ENCODE measurements at regions not wholly inside any gene's neighbourhood (a gene's known extent, or its start where the extent isn't known, plus 50 kb on each side); places are given as distances from the start of the nearest gene placed in this dataset.
A peak's percentile ranks its signal among the peaks of the same experiment; 100 is the strongest.

DNA sequence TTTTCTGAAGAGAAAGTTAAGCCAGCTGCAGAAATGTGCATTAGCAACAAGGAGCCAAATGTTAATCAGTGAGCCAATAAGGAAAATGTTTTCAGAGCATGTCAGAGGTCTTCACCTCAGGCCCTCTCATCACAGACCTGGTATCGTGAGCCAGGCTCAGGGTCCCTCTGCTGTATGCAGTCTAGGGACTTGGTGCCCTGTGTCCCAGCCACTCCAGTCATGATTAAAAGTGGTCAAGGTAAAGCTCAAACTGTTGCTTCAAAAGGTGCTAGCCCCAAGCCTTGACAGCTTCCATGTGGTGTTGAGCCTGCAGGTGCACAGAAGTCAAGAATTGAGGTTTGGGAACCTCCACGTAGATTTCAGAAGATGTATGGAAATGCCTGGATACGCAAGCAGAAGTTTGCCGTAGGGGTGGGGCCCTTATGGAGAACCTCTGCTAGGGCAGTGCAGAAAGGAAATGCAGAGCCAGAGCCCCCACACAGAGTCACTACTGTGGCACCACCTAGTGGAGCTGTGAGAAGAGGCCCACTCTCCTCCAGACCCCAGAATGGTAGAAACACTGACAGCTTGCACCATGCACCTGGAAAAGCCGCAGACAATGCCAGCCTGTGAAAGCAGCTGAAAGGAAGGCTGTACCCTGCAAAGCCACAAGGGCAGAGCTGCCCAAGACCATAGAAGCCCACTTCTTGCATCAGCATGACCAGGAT lies 1128.7 kb downstream of the AMY1C start:
- no peaks in the 10 kb centered on the region for H4K20me1 ChIP-seq (ENCODE audit: control insufficient read depth, insufficient read depth)
- no peaks in the 10 kb centered on the region for H3K4me1 ChIP-seq (ENCODE audit: control insufficient read depth, insufficient read depth, low read length)
- ChIA-PET POLR2A (no interaction called here), SMC1A (ENCODE audit: uncharacterized antibody, unreplicated experiment) (interaction anchor here (0.6 to 1.5 kb wide), 4 partner anchors 98 to 231 kb away, joined by 3 to 8 read pairs (median 6); no protein-coding TSS in a partner anchor), CTCF (interaction anchor here (0.7 to 1.3 kb wide), 4 partner anchors 10 to 230 kb away, joined by 3 to 5 read pairs (median 4); no protein-coding TSS in a partner anchor), RAD21 (ENCODE audit: unreplicated experiment) (no interaction called here)
- WGBS (ENCODE audit: insufficient coverage, insufficient replicate concordance, low lambda C conversion rate, missing lambda C conversion rate) = 16% methylated on average over 5 of the region's 5 CpGs
- no peak overlapping the region for H3K4me3 ChIP-seq
- no peak overlapping the region for H3K9ac ChIP-seq (ENCODE audit: control insufficient read depth, insufficient read depth, low read length)
- no peak for FAIRE-seq
- no TSS peak for BruUV-seq (replicated peaks)
- no peaks in the 10 kb centered on the region for H3K79me2 ChIP-seq (ENCODE audit: control insufficient read depth, insufficient read depth, low read length)
- intact Hi-C loops (cut with micrococcal nuclease; ENCODE audit: unreplicated experiment) = loop anchor here (1.0 kb wide), 2 partner anchors 98 to 230 kb away; no protein-coding TSS in a partner anchor
- H3K27ac ChIP-seq (ENCODE audit: control insufficient read depth, insufficient read depth) = no peak overlapping the region
- in situ Hi-C loops (cut with MboI) = no loop called here
- peak; percentile 82 for ATAC-seq
- H3K4me2 ChIP-seq (ENCODE audit: control insufficient read depth, insufficient read depth) = no peak overlapping the region
- H3K27me3 ChIP-seq (replicated peaks in 1 of 2; ENCODE audit: control insufficient read depth in 2 of 2, insufficient read depth in 2 of 2, low read length in 1 of 2) = no peaks in the 10 kb centered on the region
- no peak overlapping the region for H2AFZ ChIP-seq (ENCODE audit: control insufficient read depth, low read depth, low read length)
- DNase-seq (ENCODE audit: low read depth, low spot score) = no peak
- no peaks in the 10 kb centered on the region for H3K36me3 ChIP-seq (ENCODE audit: control insufficient read depth in 2 of 2, insufficient read depth in 2 of 2, low read length in 1 of 2)
- H3K9me3 ChIP-seq (replicated peaks; ENCODE audit: control insufficient read depth, insufficient read depth, low read length) = no peaks in the 10 kb centered on the region
- TF ChIP-seq RAD21 (IDR thresholded peaks at IDR 0.05; ENCODE audit: insufficient read depth, low read depth, low read length) (peak; percentile 53), SPI1 (IDR thresholded peaks at IDR 0.05; ENCODE audit: borderline replicate concordance, insufficient read depth, low read depth, low read length) (no peak), NFYA (IDR thresholded peaks at IDR 0.05; ENCODE audit: borderline replicate concordance, low read depth, low read length) (no peak), NR2C1 (IDR thresholded peaks at IDR 0.05) (no peak), SREBF1 (IDR thresholded peaks at IDR 0.05; ENCODE audit: low read length) (no peak), EGR1 (IDR thresholded peaks at IDR 0.05; ENCODE audit: borderline replicate concordance in 1 of 2, low read depth in 2 of 2, low read length in 2 of 2) (no peak), ZBTB33 (IDR thresholded peaks at IDR 0.05) (no peak), CREB1 (IDR thresholded peaks at IDR 0.05; ENCODE audit: low read depth) (no peak), SMC3 (IDR thresholded peaks at IDR 0.05; ENCODE audit: borderline replicate concordance, low read length) (peak; percentile 28; the same call in 1 of the 2 replicates), BCLAF1 (IDR thresholded peaks at IDR 0.05) (no peak), BHLHE40 (IDR thresholded peaks at IDR 0.05; ENCODE audit: borderline replicate concordance in 1 of 2, low read depth in 2 of 2, low read length in 1 of 2) (no peak), SMAD1 (IDR thresholded peaks at IDR 0.05; ENCODE audit: low read depth, partially characterized antibody) (no peak)
- TF ChIP-seq, protein P1, sequence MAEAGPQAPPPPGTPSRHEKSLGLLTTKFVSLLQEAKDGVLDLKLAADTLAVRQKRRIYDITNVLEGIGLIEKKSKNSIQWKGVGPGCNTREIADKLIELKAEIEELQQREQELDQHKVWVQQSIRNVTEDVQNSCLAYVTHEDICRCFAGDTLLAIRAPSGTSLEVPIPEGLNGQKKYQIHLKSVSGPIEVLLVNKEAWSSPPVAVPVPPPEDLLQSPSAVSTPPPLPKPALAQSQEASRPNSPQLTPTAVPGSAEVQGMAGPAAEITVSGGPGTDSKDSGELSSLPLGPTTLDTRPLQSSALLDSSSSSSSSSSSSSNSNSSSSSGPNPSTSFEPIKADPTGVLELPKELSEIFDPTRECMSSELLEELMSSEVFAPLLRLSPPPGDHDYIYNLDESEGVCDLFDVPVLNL (IDR thresholded peaks at IDR 0.05; ENCODE audit: low read depth, low read length) = no peak
- TF ChIP-seq, protein P2, sequence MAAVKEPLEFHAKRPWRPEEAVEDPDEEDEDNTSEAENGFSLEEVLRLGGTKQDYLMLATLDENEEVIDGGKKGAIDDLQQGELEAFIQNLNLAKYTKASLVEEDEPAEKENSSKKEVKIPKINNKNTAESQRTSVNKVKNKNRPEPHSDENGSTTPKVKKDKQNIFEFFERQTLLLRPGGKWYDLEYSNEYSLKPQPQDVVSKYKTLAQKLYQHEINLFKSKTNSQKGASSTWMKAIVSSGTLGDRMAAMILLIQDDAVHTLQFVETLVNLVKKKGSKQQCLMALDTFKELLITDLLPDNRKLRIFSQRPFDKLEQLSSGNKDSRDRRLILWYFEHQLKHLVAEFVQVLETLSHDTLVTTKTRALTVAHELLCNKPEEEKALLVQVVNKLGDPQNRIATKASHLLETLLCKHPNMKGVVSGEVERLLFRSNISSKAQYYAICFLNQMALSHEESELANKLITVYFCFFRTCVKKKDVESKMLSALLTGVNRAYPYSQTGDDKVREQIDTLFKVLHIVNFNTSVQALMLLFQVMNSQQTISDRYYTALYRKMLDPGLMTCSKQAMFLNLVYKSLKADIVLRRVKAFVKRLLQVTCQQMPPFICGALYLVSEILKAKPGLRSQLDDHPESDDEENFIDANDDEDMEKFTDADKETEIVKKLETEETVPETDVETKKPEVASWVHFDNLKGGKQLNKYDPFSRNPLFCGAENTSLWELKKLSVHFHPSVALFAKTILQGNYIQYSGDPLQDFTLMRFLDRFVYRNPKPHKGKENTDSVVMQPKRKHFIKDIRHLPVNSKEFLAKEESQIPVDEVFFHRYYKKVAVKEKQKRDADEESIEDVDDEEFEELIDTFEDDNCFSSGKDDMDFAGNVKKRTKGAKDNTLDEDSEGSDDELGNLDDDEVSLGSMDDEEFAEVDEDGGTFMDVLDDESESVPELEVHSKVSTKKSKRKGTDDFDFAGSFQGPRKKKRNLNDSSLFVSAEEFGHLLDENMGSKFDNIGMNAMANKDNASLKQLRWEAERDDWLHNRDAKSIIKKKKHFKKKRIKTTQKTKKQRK (IDR thresholded peaks at IDR 0.05; ENCODE audit: low read depth, low read length) = no peak

Data from GM12878 (cell line).